AG10803 (cell line): ENCODE measurements at regions not wholly inside any gene's neighbourhood (a gene's known extent, or its start where the extent isn't known, plus 50 kb on each side); places are given as distances from the start of the nearest gene placed in this dataset.

Source experiments
- DNase-seq: peaks from one replicate; pipeline ENCODE4 v3.0.0; 2010; ENCODE audit warnings: low read depth
- H3K4me3 ChIP-seq: 2 replicates; pipeline ENCODE4 v1.5.1; 2011; ENCODE audit warnings: mild to moderate bottlenecking, low read length, control low read depth
- CTCF ChIP-seq: conservative IDR thresholded peaks from 2 replicates; pipeline ENCODE4 v1.5.1; 2011; ENCODE audit warnings: mild to moderate bottlenecking, low read length, control low read depth, inconsistent platforms

DNA sequence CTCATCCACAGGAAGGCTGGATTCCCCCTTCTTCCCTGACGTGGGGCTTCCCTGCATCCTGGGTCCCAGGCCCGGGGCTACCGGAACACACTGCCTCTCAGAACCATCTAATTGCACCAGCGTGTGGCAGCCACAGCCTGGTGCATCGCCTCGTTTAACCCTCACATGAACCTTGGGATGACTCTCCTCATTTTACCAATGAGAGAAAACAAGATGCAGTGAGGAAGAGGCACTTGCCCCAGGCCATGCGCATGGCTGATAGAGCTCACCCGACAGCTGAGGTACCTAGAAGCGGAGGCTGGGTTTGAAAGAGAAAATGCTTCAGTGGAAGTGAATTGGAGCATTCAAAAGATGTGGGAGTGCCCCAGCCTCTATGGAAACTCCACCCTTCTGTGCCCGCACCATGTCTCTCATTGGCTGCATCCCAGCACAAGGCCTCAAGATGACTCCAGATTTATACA, 162.3 kb downstream of the KATNIP start:
- no peak for TF ChIP-seq CTCF
- DNase-seq = no peak
- no peak overlapping the region for H3K4me3 ChIP-seq

GRCh38 chr16:27717726-27718125, 167.8 kb downstream of the KATNIP start:
- no peak for DNase-seq
- no peak for TF ChIP-seq CTCF
- H3K4me3 ChIP-seq = no peak overlapping the region

DNA sequence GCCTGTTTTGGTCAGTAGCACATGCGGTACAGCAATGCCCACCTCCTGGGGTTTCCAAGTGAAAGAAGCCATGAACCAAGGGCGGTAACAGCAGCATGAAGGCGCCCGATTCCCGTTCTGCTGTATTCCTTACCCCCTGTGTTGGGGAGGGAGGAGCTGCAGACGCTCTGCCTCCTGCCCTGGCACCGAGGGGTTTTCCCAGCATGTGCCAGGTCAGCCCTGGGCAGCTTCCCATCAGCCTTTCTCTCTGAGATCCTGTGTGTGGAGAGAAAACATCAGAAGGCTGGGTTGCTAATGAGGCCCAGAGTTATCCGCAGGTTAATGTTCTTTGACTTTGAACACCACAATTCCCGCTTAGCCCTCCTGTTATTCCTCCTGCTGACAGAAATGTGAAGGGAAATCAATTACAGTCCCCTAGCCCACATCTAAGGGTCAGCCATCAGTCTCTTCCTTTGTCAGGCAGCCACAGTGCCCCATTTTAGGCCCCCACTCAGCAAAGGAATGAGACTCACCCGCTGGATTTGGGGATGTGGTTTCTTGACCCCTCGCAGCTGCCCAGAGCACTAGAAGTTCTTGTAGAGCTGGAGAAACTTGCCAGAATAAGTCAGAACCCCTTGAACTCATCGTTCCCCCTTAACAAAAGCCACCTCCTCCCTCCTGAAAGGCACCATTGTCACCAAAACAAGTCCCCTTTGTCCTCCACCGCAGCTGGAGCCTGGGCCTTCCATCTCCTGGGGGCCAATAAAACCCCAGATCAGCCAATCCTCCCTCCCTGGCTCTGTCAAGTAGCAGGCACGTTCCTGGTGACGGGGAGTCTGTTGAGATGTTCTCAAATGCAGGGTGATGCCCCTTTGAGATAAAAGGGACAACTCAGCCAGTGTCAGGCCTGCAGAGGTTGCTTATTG, 168.5 kb downstream of the KATNIP start:
- no peak for TF ChIP-seq CTCF
- DNase-seq = no peak
- H3K4me3 ChIP-seq = no peak overlapping the region

DNA sequence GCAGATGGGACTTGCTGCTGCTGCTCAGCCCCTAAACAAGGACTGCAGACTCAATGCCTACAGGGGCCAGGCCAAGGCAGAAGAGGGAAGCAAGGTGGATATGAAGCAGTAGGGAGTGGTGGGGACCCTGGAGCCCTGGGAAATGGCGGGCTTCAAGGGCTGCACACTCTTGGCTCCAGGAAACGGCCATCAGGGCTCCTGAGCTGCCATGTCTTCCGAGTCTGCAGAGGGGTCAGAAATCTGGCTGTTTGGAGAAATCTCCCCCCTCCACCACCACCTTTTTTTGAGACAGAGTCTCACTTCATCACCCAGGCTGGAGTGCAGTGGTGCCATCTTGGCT, 169.1 kb downstream of the KATNIP start:
- no peak for DNase-seq
- H3K4me3 ChIP-seq = no peak overlapping the region
- TF ChIP-seq CTCF = no peak

DNA sequence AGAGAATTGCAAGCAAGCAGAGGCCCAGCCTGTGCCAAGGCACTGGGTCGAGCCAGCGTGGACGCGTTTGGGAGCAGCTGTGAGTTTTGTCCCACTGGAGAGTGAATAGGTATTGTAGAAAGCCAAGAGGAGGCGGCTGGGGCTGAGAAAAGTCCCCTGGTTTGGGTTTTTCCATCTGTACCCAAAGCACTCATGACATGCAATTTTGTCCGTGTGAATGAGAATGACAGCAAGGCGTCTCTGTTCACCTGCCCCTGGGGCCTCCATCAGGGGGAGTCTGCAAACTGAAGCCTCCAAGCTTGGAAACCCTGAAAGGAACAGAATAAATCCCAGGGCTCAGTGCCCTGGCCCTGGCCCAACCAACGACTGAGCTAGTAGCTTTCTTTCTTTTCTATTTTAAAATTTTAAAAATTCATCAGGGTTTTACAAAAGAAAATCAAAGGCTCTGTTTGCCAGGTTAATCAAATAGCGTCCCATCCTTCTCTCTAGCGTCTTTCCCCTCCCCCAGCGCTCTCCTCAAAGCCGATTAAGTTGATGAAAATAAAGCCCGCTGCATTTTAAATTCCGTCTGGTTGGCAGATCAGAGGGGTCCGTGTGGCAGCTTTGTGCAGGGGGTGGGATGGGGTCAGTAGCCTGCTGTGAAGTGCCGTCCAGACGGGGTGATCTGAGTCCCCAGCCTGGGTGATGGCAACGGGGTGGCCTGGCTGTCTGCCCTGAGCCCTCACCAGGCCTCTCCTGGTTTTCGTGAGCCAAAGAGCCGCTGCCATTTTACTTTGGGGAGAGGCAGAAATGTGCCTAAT, 171.0 kb downstream of the KATNIP start:
- no peak for DNase-seq
- TF ChIP-seq CTCF = no peak
- no peak overlapping the region for H3K4me3 ChIP-seq

DNA sequence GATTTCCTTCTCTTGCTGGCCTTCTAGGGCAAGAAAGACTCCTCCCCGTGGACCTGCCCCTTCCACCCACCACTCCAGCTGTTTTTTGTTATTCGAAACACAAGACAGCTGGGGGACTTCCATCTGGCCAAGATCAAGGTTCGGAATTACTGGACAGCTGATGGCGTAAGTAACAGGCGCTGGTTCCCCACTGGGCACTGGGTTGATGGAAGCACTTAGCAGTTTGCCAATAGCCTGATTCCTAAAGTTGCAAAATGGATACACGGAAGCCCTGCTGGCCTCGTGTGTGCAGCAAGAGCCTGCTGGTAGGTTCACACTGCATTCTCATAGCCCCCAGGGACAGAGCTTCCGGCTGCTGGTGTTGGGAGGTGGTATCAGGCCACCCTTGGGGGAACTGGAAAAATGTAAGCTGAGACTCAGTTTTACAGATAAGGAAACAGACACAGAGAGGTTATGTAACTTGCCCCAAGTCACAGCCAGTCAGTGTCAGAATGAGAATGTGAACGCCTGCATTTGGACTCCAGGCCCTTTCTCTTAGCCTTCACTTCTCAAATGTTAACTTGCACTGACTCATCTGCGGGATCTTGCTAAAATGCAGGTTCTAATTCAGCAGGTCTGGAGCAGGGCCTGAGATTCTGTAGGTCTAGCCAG, 171.7 kb downstream of the KATNIP start:
- H3K4me3 ChIP-seq = no peak overlapping the region
- no peak for TF ChIP-seq CTCF
- DNase-seq = peak; percentile 97
